Uterus (tissue), 3 donors: ENCODE measurements at regions not wholly inside any gene's neighbourhood (a gene's known extent, or its start where the extent isn't known, plus 50 kb on each side); places are given as distances from the start of the nearest gene placed in this dataset.

Source experiments
- DNase-seq, 2 donors: peaks; one replicate each; pipeline ENCODE4 v3.0.0-alpha.2; 2019 to 2020
- H3K27ac ChIP-seq, 2 donors: fragments of 200-600 bp; sonication (generic); 1 replicate in 1 of 2; 2 replicates in 1 of 2; pipeline ENCODE4 v1.5.1; 2016 to 2018
- H3K27me3 ChIP-seq, 2 donors: fragments of 200-600 bp; sonication (generic); one replicate each; pipeline ENCODE4 v1.5.1; 2018 to 2019; ENCODE audit warnings: control low read depth in 1 of 2
- H3K36me3 ChIP-seq, 2 donors: fragments of 200-600 bp; sonication (generic); one replicate each; pipeline ENCODE4 v1.5.1; 2019; ENCODE audit warnings: control low read depth in 1 of 2
- H3K4me1 ChIP-seq, 2 donors: fragments of 200-600 bp; sonication (generic); one replicate each; pipeline ENCODE4 v1.5.1; 2018 to 2019; ENCODE audit warnings: control low read depth in 1 of 2
- H3K4me3 ChIP-seq, 2 donors: fragments of 200-600 bp; sonication (generic); 1 replicate in 1 of 2; 2 replicates in 1 of 2; pipeline ENCODE4 v1.5.1; 2018 to 2019; ENCODE audit warnings: mild to moderate bottlenecking in 1 of 2
- H3K9me3 ChIP-seq, 2 donors: fragments of 200-600 bp; sonication (generic); one replicate each; pipeline ENCODE4 v1.5.1; 2019; ENCODE audit warnings: control low read depth in 1 of 2
- CTCF ChIP-seq, 4 experiments: fragments of 200-600 bp in 2 of 4; fragments of 450-650 bp in 2 of 4; sonication (generic) in 2 of 4; IDR thresholded peaks; one replicate each; pipeline ENCODE4 v1.5.1; 2016 to 2019; ENCODE audit warnings: antibody characterized with exemption in 4 of 4, mild to moderate bottlenecking in 2 of 4, moderate library complexity in 1 of 4
- POLR2A ChIP-seq, 2 donors: fragments of 450-650 bp; IDR thresholded peaks; one replicate each; pipeline ENCODE4 v1.6.1; 2016; ENCODE audit warnings: antibody characterized with exemption in 2 of 2, mild to moderate bottlenecking in 1 of 2, moderate library complexity in 1 of 2
- intact Hi-C: fragments of 100-400 bp; cut with DNase I; formaldehyde crosslinking; loops from one replicate; pipeline ENCODE4 v1.15.1; 2023; ENCODE audit warnings: low total_unique reads
- donor health status: DM: yes; HTN: yes; CAD: no.

- DNase-seq, result no peak
- Histone ChIP-seq H3K4me1 (no peaks in the 10 kb centered on the region), H3K27ac (no peak overlapping the region), H3K36me3 (no peaks in the 10 kb centered on the region), H3K9me3 (peaks cover 0 to 8% of the 10 kb centered on the region in 2 donors), H3K27me3 (no peaks in the 10 kb centered on the region), H3K4me3 (no peak overlapping the region)
- TF ChIP-seq CTCF (IDR thresholded peaks at IDR 0.05), result no peak
- TF ChIP-seq POLR2A (IDR thresholded peaks at IDR 0.05), result no peak
- intact Hi-C loops, result no loop called here
These were observed 56.3 kb upstream of the SPEF2 start for GRCh38 chr5:35561396-35561795.

GRCh38 chr5:35557748-35558147, 59.9 kb upstream of the SPEF2 start:
- no peak overlapping the region for H3K27ac ChIP-seq
- TF ChIP-seq POLR2A (IDR thresholded peaks at IDR 0.05) (no peak), CTCF (IDR thresholded peaks at IDR 0.05) (no peak)
- peaks cover 0 to 3% of the 10 kb centered on the region in 2 donors for H3K4me1 ChIP-seq
- no peaks in the 10 kb centered on the region for H3K36me3 ChIP-seq
- intact Hi-C loops, result no loop called here
- no peak overlapping the region for H3K4me3 ChIP-seq
- H3K9me3 ChIP-seq, result peaks cover 0 to 8% of the 10 kb centered on the region in 2 donors
- no peak for DNase-seq
- H3K27me3 ChIP-seq, result no peaks in the 10 kb centered on the region

GRCh38 chr5:35557199-35557598, 60.5 kb upstream of the SPEF2 start:
- intact Hi-C loops, result no loop called here
- Histone ChIP-seq H3K4me3 (no peak overlapping the region), H3K36me3 (no peaks in the 10 kb centered on the region), H3K9me3 (peaks cover 0 to 8% of the 10 kb centered on the region in 2 donors), H3K27me3 (no peaks in the 10 kb centered on the region), H3K27ac (no peak overlapping the region), H3K4me1 (peaks cover 0 to 3% of the 10 kb centered on the region in 2 donors)
- no peak for DNase-seq
- TF ChIP-seq POLR2A (IDR thresholded peaks at IDR 0.05) (no peak), CTCF (IDR thresholded peaks at IDR 0.05) (no peak)

GRCh38 chr5:35554016-35554415, 63.6 kb upstream of the SPEF2 start:
- H3K4me1 ChIP-seq, result peaks cover 0 to 3% of the 10 kb centered on the region in 2 donors
- no peak overlapping the region for H3K4me3 ChIP-seq
- H3K27ac ChIP-seq, result peak overlapping the region; percentile 1 to 20
- peak in 1 of 2 donors; percentile 17 for DNase-seq
- no peaks in the 10 kb centered on the region for H3K36me3 ChIP-seq
- no peak for TF ChIP-seq CTCF (IDR thresholded peaks at IDR 0.05)
- H3K27me3 ChIP-seq, result no peaks in the 10 kb centered on the region
- intact Hi-C loops, result no loop called here
- peaks cover 0 to 8% of the 10 kb centered on the region in 2 donors for H3K9me3 ChIP-seq

GRCh38 chr5:35545190-35545589, 72.5 kb upstream of the SPEF2 start:
- H3K4me3 ChIP-seq, result no peak overlapping the region
- no peak for DNase-seq
- no peak overlapping the region for H3K27ac ChIP-seq
- TF ChIP-seq CTCF (IDR thresholded peaks at IDR 0.05) (no peak), POLR2A (IDR thresholded peaks at IDR 0.05) (no peak)
- no peaks in the 10 kb centered on the region for H3K9me3 ChIP-seq
- intact Hi-C loops, result no loop called here
- no peaks in the 10 kb centered on the region for H3K36me3 ChIP-seq
- no peaks in the 10 kb centered on the region for H3K4me1 ChIP-seq
- H3K27me3 ChIP-seq, result no peaks in the 10 kb centered on the region
